ENCODE measurements at regions not wholly inside any gene's neighbourhood (a gene's known extent, or its start where the extent isn't known, plus 50 kb on each side); places are given as distances from the start of the nearest gene placed in this dataset.

GRCh38 chr20:12925863-12926793, 82.6 kb upstream of the SPTLC3 start:
- peaks cover 3 to 5% of the 10 kb centered on the region in 2 donors for H3K4me1 ChIP-seq
- no peak overlapping the region for H3K27ac ChIP-seq
- no peak overlapping the region for H3K4me3 ChIP-seq
- H3K27me3 ChIP-seq: no peaks in the 10 kb centered on the region
- H3K9me3 ChIP-seq: no peaks in the 10 kb centered on the region
- H3K36me3 ChIP-seq: no peaks in the 10 kb centered on the region
- intact Hi-C loops (cut with DNase I): loop anchor here (1.0 to 10.0 kb wide), 3 partner anchors 40 to 849 kb away; no protein-coding TSS in a partner anchor
- TF ChIP-seq, protein P1, sequence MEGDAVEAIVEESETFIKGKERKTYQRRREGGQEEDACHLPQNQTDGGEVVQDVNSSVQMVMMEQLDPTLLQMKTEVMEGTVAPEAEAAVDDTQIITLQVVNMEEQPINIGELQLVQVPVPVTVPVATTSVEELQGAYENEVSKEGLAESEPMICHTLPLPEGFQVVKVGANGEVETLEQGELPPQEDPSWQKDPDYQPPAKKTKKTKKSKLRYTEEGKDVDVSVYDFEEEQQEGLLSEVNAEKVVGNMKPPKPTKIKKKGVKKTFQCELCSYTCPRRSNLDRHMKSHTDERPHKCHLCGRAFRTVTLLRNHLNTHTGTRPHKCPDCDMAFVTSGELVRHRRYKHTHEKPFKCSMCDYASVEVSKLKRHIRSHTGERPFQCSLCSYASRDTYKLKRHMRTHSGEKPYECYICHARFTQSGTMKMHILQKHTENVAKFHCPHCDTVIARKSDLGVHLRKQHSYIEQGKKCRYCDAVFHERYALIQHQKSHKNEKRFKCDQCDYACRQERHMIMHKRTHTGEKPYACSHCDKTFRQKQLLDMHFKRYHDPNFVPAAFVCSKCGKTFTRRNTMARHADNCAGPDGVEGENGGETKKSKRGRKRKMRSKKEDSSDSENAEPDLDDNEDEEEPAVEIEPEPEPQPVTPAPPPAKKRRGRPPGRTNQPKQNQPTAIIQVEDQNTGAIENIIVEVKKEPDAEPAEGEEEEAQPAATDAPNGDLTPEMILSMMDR (IDR thresholded peaks at IDR 0.05): no peak
- DNase-seq (ENCODE audit: low spot score in 2 of 2): no peak

- H3K4me1 ChIP-seq: peaks cover 3 to 5% of the 10 kb centered on the region in 2 donors
- intact Hi-C loops (cut with DNase I): loop anchor here (10.0 kb wide), 1 partner anchor 847 kb away; no protein-coding TSS in a partner anchor
- H3K27ac ChIP-seq: no peak overlapping the region
- no peaks in the 10 kb centered on the region for H3K36me3 ChIP-seq
- no peaks in the 10 kb centered on the region for H3K27me3 ChIP-seq
- no peak overlapping the region for H3K4me3 ChIP-seq
- H3K9me3 ChIP-seq: no peaks in the 10 kb centered on the region
- DNase-seq (ENCODE audit: low spot score in 2 of 2): no peak
- TF ChIP-seq, protein P1 (IDR thresholded peaks at IDR 0.05): no peak
These were observed 81.3 kb upstream of the SPTLC3 start for GRCh38 chr20:12927489-12927888.

DNA sequence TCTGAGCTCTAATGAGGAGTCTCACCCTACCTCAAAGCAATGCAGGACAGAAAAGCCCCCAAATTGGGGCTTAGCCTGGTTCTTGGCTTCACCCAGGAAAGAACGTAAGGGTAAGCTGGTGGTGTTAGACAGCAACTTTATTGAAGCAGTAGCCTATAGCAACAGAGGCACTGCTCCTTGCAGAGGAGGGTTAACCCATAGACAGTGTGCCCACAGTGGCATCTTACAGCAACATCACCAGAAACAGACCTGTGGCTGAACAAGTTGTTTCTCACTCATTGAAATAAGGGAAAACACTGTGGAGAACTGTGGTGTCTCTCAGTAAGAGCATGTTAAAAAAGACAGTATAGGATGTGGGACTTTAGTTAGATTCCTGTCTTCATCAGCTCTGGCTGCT, 80.4 kb upstream of the SPTLC3 start:
- Histone ChIP-seq H3K27me3 (no peaks in the 10 kb centered on the region), H3K27ac (peak overlapping the region in 1 of 2 donors; percentile 5), H3K4me1 (peaks cover 3 to 5% of the 10 kb centered on the region in 2 donors), H3K4me3 (no peak overlapping the region), H3K36me3 (no peaks in the 10 kb centered on the region), H3K9me3 (no peaks in the 10 kb centered on the region)
- TF ChIP-seq, protein P1 (IDR thresholded peaks at IDR 0.05): no peak
- no peak for DNase-seq (ENCODE audit: low spot score in 2 of 2)
- intact Hi-C loops (cut with DNase I): loop anchor here (10.0 kb wide), 1 partner anchor 846 kb away; no protein-coding TSS in a partner anchor

GRCh38 chr20:12928755-12929401, 79.9 kb upstream of the SPTLC3 start:
- Histone ChIP-seq H3K9me3 (no peaks in the 10 kb centered on the region), H3K27ac (no peak overlapping the region), H3K4me3 (no peak overlapping the region), H3K27me3 (no peaks in the 10 kb centered on the region), H3K36me3 (no peaks in the 10 kb centered on the region), H3K4me1 (peaks cover 3 to 5% of the 10 kb centered on the region in 2 donors)
- TF ChIP-seq, protein P1 (IDR thresholded peaks at IDR 0.05): no peak
- DNase-seq (ENCODE audit: low spot score in 2 of 2): no peak
- intact Hi-C loops (cut with DNase I): loop anchor here (10.0 kb wide), 1 partner anchor 846 kb away; no protein-coding TSS in a partner anchor

DNA sequence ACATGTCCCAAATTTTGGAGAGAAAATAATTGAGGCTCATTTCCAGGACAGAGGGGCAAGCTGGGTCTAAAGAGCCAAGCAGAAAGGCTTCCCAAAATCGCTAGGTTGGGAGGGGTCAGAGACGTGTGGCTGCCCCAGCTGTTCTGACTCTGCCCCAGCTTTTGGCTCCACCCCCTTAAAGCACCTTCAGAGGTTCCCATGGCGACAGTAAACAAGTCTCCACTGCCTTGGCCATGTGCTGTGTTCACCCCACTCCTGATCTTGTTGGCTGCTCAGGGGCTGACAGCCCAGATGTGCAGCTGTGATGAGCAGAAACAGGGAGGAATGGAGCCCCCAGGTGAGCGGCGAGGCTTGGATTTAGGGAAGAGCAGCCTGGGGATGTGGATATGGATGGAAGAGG, 72.8 kb upstream of the SPTLC3 start:
- no peaks in the 10 kb centered on the region for H3K9me3 ChIP-seq
- H3K4me1 ChIP-seq: no peaks in the 10 kb centered on the region
- intact Hi-C loops (cut with DNase I): no loop called here
- TF ChIP-seq, protein P1 (IDR thresholded peaks at IDR 0.05): no peak
- H3K27me3 ChIP-seq: no peaks in the 10 kb centered on the region
- H3K4me3 ChIP-seq: no peak overlapping the region
- H3K27ac ChIP-seq: no peak overlapping the region
- no peaks in the 10 kb centered on the region for H3K36me3 ChIP-seq
- no peak for DNase-seq (ENCODE audit: low spot score in 2 of 2)
